Astrocyte (in vitro differentiated cells and primary cell): ENCODE measurements at regions not wholly inside any gene's neighbourhood (a gene's known extent, or its start where the extent isn't known, plus 50 kb on each side); places are given as distances from the start of the nearest gene placed in this dataset.

ENCODE experiments used
- DNase-seq: peaks from one replicate; pipeline ENCODE4 v3.0.0-alpha.2; 2010; ENCODE audit warnings: low read depth
- FAIRE-seq: peaks from 2 replicates; lab custom pipeline; 2011; peaks lifted over from hg19 to GRCh38; lab: Jason Lieb, UNC
- H2AFZ ChIP-seq: 2 replicates; pipeline ENCODE4 v1.6.0; 2012; ENCODE audit warnings: low read depth, low read length, inconsistent platforms
- H3K27ac ChIP-seq: 2 replicates; pipeline ENCODE4 v1.5.1; 2011; ENCODE audit warnings: low read depth, low read length, inconsistent platforms
- H3K27me3 ChIP-seq: 2 replicates; pipeline ENCODE4 v1.6.0; 2011; ENCODE audit warnings: low read length, inconsistent platforms; ENCODE audit not compliant: insufficient read depth
- H3K36me3 ChIP-seq: 2 replicates; pipeline ENCODE4 v1.5.1; 2011; ENCODE audit warnings: low read length, inconsistent platforms; ENCODE audit not compliant: insufficient read depth
- H3K4me1 ChIP-seq: 2 replicates; pipeline ENCODE4 v1.5.1; 2011; ENCODE audit warnings: low read length, inconsistent platforms; ENCODE audit not compliant: insufficient read depth
- H3K4me2 ChIP-seq: 2 replicates; pipeline ENCODE4 v1.6.0; 2012; ENCODE audit warnings: low read length, inconsistent platforms
- H3K4me3 ChIP-seq: 2 replicates; pipeline ENCODE4 v1.5.1; 2011; ENCODE audit warnings: low read depth, mild to moderate bottlenecking, low read length, inconsistent platforms; ENCODE audit not compliant: insufficient read depth
- H3K79me2 ChIP-seq: 2 replicates; pipeline ENCODE4 v1.6.0; 2012; ENCODE audit warnings: mild to moderate bottlenecking, low read length, inconsistent platforms; ENCODE audit not compliant: insufficient read depth
- H3K9ac ChIP-seq: 2 replicates; pipeline ENCODE4 v1.6.0; 2012; ENCODE audit warnings: mild to moderate bottlenecking, low read length, inconsistent platforms
- H3K9me3 ChIP-seq: 2 replicates; pipeline ENCODE4 v1.5.1; 2012; ENCODE audit warnings: low read depth, mild to moderate bottlenecking, low read length, inconsistent platforms; ENCODE audit not compliant: insufficient read depth
- H4K20me1 ChIP-seq: 2 replicates; pipeline ENCODE4 v1.6.0; 2012; ENCODE audit warnings: low read length, inconsistent platforms; ENCODE audit not compliant: insufficient read depth
- H3K27ac Mint-ChIP-seq: one replicate; pipeline ENCODE4 v1.8.0; 2021; ENCODE audit warnings: mild to moderate bottlenecking, mixed read lengths; ENCODE audit not compliant: unreplicated experiment
- H3K27me3 Mint-ChIP-seq: one replicate; pipeline ENCODE4 v1.8.0; 2021; ENCODE audit warnings: low read depth, mixed read lengths; ENCODE audit not compliant: unreplicated experiment
- H3K36me3 Mint-ChIP-seq: one replicate; pipeline ENCODE4 v1.8.0; 2021; ENCODE audit warnings: low read depth, mixed read lengths; ENCODE audit not compliant: unreplicated experiment
- H3K4me1 Mint-ChIP-seq: one replicate; pipeline ENCODE4 v1.8.0; 2021; ENCODE audit warnings: low read depth, mixed read lengths; ENCODE audit not compliant: unreplicated experiment
- H3K4me3 Mint-ChIP-seq: one replicate; pipeline ENCODE4 v1.8.0; 2021; ENCODE audit warnings: mild to moderate bottlenecking, moderate library complexity, mixed read lengths; ENCODE audit not compliant: unreplicated experiment
- H3K9me3 Mint-ChIP-seq: one replicate; pipeline ENCODE4 v1.8.0; 2021; ENCODE audit warnings: mild to moderate bottlenecking, mixed read lengths; ENCODE audit not compliant: unreplicated experiment
- EZH2 ChIP-seq: IDR thresholded peaks from 2 replicates; pipeline ENCODE4 v1.6.1; 2012; ENCODE audit warnings: mild to moderate bottlenecking, low read length, inconsistent platforms; ENCODE audit not compliant: insufficient read depth
- TF ChIP-seq, protein P1 (sequence below): IDR thresholded peaks from 2 replicates; pipeline ENCODE4 v1.5.1; 2011; ENCODE audit warnings: low read depth, mild to moderate bottlenecking, inconsistent platforms, low read length, moderate library complexity; ENCODE audit not compliant: insufficient read depth

DNA sequence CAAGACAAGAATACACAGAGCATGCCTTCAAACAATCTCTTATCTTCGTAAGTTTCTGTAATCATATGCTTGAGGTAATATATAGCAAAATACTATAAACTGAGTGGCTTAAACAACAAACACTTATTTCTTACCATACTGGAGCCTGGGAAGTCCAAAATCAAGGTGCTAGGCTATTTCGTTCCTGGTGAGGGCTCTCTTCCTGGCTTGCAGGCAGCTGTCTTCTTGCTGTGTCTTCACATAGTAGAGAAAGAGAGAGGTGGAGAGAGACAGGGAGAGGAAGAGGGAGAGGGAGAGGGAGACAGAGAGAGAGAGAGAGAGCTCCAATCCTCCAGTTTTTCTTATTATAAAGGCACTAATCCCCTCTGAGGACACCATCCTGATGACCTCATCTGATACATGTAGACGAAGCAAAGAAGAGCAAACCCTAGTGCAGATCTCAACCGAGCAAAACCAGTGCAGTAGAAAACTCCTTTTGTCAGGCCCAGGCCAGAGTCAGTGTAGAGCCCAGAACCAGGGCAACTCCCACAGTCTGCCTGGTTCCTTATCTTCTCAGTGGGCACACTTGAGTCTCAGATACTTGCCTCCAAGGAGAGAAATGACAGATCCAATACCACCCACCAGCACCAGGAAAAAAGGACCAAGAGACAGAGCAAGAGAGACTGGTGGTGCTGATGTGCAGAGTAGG, 297.1 kb upstream of the NCAM1 start:
- H3K79me2 ChIP-seq = no peaks in the 10 kb centered on the region
- Mint-ChIP-seq H3K27ac (no peak overlapping the region), H3K4me1 (no peaks in the 10 kb centered on the region), H3K9me3 (no peaks in the 10 kb centered on the region), H3K27me3 (peaks cover 7% of the 10 kb centered on the region), H3K4me3 (no peak overlapping the region), H3K36me3 (no peaks in the 10 kb centered on the region)
- no peak overlapping the region for H3K27ac ChIP-seq
- H3K36me3 ChIP-seq = no peaks in the 10 kb centered on the region
- no peaks in the 10 kb centered on the region for H3K9me3 ChIP-seq
- H4K20me1 ChIP-seq = no peaks in the 10 kb centered on the region
- DNase-seq (no peak), FAIRE-seq (no peak)
- H3K9ac ChIP-seq = no peak overlapping the region
- no peak overlapping the region for H3K4me2 ChIP-seq
- H3K27me3 ChIP-seq = no peaks in the 10 kb centered on the region
- no peak overlapping the region for H2AFZ ChIP-seq
- no peak overlapping the region for H3K4me3 ChIP-seq
- H3K4me1 ChIP-seq = no peaks in the 10 kb centered on the region
- TF ChIP-seq, protein P1, sequence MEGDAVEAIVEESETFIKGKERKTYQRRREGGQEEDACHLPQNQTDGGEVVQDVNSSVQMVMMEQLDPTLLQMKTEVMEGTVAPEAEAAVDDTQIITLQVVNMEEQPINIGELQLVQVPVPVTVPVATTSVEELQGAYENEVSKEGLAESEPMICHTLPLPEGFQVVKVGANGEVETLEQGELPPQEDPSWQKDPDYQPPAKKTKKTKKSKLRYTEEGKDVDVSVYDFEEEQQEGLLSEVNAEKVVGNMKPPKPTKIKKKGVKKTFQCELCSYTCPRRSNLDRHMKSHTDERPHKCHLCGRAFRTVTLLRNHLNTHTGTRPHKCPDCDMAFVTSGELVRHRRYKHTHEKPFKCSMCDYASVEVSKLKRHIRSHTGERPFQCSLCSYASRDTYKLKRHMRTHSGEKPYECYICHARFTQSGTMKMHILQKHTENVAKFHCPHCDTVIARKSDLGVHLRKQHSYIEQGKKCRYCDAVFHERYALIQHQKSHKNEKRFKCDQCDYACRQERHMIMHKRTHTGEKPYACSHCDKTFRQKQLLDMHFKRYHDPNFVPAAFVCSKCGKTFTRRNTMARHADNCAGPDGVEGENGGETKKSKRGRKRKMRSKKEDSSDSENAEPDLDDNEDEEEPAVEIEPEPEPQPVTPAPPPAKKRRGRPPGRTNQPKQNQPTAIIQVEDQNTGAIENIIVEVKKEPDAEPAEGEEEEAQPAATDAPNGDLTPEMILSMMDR = no peak
- no peak for TF ChIP-seq EZH2

DNA sequence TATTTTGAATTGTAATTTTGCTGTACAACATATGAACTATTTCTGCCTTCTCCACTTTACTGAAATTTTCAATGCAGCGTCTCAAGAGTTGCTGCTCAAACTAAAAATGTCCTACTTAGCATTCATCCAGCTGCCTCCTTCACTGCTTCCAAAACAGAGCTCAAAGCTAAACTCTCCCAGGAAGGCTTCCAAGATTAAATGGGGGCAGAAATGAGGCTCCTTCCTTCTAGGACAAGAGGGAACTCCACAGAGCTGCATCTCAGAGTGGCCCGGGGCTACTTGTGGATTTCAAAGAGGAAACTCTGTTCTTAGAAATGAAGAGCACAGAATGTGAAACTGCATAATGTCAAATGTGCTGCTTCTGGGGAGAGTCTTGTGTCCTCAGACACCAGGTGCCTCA, 295.9 kb upstream of the NCAM1 start:
- TF ChIP-seq EZH2 = no peak
- TF ChIP-seq, protein P1 = no peak
- Mint-ChIP-seq H3K4me1 (no peaks in the 10 kb centered on the region), H3K4me3 (no peak overlapping the region), H3K9me3 (no peaks in the 10 kb centered on the region), H3K27me3 (peaks cover 7% of the 10 kb centered on the region), H3K27ac (no peak overlapping the region), H3K36me3 (no peaks in the 10 kb centered on the region)
- Histone ChIP-seq H3K4me1 (no peaks in the 10 kb centered on the region), H3K27ac (no peak overlapping the region), H3K79me2 (no peaks in the 10 kb centered on the region), H3K27me3 (no peaks in the 10 kb centered on the region), H2AFZ (no peak overlapping the region), H3K9me3 (no peaks in the 10 kb centered on the region), H3K36me3 (no peaks in the 10 kb centered on the region), H4K20me1 (no peaks in the 10 kb centered on the region), H3K4me2 (no peak overlapping the region), H3K4me3 (no peak overlapping the region), H3K9ac (no peak overlapping the region)
- no peak for FAIRE-seq
- no peak for DNase-seq

DNA sequence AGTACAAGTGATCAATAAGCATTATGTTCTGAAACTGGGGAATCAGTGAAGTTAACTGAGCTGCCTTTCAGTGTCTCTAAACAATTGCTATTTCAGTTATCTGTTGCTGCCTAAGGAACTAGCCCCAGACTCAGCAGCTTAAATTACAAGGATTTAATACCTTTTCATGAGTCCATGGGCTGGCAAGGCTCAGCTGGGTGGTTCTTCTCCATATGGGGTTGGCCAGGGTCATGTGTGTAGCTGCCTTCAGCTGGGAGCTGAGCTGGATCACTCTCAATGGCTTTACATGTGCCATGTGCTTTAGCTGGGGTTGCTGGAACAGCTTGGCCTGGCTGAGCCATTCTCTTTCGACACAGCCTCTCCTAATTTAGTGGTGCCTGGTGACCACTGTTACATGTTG, 295.0 kb upstream of the NCAM1 start:
- Histone ChIP-seq H3K9me3 (no peaks in the 10 kb centered on the region), H4K20me1 (no peaks in the 10 kb centered on the region), H3K27me3 (no peaks in the 10 kb centered on the region), H3K27ac (no peak overlapping the region), H3K79me2 (no peaks in the 10 kb centered on the region), H3K9ac (no peak overlapping the region), H3K36me3 (no peaks in the 10 kb centered on the region), H2AFZ (no peak overlapping the region), H3K4me3 (no peak overlapping the region), H3K4me2 (no peak overlapping the region), H3K4me1 (no peaks in the 10 kb centered on the region)
- no peak for FAIRE-seq
- no peaks in the 10 kb centered on the region for H3K36me3 Mint-ChIP-seq
- peaks cover 7% of the 10 kb centered on the region for H3K27me3 Mint-ChIP-seq
- TF ChIP-seq, protein P1 = no peak
- no peak for TF ChIP-seq EZH2
- no peaks in the 10 kb centered on the region for H3K4me1 Mint-ChIP-seq
- H3K4me3 Mint-ChIP-seq = no peak overlapping the region
- no peak overlapping the region for H3K27ac Mint-ChIP-seq
- no peaks in the 10 kb centered on the region for H3K9me3 Mint-ChIP-seq
- no peak for DNase-seq
